HK-2 (cell line): ENCODE measurements at regions not wholly inside any gene's neighbourhood (a gene's known extent, or its start where the extent isn't known, plus 50 kb on each side); places are given as distances from the start of the nearest gene placed in this dataset.
"Not testable (repeated sequence)": the region's sequence is repeated elsewhere in the genome, so short reads cannot be mapped to it uniquely, and the experiment has no call there.

Source experiments
- DNase-seq: peaks from one replicate; pipeline ENCODE4 v3.0.0-alpha.2; 2018; ENCODE audit not compliant: unreplicated experiment

DNA sequence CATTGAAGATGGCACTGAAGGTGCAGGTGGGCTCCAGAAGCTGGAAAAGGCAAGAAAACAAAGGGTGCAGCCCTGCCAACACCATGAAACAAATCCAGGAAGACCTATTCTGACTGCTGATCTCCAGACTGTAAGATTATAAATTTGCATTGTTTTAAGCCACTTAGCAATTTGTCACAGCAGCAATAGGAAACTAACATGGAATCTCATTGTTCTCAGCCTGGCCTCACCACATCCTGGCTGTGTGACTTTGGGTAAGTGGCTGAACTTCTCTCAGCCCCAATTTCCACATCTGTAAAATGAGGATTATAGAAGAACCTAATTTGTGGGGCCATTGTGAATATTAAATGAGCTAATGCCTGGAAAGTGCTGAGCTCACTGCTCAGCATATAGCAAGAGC is 160.4 kb upstream of the MAFB start:
- no peak for DNase-seq

DNA sequence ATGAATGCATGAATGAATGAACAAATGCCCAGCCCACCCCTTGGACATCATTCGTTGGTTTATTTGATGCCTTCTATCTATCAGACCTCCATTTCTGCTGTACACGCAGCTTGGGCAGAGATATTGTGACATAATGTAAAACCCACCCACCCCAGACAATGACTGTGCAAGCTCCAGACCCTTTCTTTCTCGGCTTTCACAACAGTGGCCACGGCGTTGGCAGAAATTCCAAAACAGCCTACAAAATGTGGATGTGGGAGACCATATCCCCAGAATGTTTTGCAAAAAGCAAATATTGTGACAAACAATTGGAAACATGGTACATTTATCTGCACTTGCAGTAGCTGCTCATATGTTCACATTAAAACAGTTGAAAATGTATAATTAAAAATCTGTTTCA is 162.0 kb upstream of the MAFB start:
- DNase-seq: no peak

DNA sequence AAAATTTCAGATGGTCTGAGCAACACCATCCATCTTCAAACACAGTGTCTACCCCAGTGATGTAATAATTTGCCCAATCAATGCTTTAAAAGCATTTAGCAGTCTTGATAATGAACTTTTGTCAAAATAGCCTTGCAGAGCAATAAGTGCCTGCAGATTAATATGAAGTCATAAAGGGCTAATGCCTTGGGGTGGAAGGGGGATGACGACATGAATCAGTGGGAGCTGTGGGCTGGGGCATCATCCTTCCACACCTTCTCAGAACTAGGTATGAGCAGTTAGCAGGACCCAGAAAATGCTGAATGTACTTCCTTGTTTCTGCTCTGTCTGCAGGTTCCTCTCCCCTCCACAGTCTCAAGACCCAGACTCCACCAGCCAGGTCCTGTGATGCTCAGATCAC is 166.2 kb upstream of the MAFB start:
- DNase-seq: no peak

DNA sequence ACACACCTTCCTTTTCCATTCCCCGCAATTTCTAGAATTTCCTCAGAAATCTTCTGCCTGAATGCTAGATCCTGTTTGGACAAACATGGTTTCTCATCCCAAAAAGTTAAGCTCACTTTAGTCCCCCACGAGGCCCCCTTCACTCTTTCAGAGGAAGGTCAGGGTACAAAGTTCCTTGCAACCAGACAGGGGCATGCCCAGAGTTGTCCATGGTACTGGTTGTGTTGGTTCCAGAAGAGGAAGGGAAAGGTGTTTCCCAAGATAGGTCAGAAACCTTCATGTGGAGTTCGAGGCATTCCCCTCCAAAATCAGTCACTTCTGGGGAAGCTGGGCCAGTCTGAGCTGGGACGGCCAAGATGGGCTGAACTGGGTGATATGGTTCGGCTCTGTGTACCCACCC is 167.6 kb upstream of the MAFB start:
- DNase-seq: no peak

DNA sequence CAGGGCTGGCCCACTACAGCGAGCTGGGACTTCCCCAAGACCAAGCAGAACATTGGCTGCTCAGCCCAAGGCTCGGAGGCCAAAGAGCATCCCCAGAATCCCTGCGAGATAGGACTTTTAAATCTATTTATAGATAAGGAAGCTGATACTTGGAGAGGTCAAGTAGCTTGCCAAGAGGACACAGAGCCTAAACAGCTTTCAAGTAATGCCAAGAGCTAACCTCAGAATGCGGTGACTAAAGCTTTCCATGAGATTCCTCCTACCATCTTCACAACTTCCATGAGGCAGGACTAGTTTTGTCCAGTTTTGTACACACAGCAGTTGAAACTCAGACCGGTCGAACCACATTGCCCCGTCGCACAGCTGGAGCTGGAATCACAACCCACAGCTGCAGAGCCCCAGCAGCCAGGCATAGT is 168.1 kb upstream of the TOP1 start:
- no peak for DNase-seq

DNA sequence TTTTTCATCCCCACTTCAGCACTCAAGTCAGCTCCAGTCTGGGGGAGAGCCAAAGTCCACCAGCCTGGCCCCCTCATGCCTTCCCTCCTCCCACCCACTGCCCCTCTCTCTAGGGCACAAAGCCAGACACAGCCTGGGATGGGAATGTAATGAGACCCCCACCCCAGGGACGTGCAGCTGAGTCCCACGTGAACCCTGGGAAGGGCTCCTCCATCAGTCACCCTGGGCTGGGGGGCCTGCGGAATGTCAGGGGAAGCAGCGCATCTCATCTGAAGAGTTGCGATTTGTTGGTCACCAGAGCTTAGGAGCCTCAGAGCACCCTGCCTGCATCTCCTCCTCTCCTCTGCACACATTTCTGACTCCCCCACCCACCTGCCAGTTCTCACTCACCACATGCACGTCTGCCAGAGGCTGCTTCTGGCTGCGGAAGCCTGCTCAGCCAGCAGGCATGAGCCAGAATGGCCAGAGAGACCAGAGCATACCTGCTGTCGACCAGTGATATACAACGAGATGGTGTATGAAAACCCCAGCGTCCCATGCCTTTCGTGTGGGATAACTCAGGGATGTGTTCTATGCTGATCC is 167.1 kb upstream of the TOP1 start:
- DNase-seq: no peak

DNA sequence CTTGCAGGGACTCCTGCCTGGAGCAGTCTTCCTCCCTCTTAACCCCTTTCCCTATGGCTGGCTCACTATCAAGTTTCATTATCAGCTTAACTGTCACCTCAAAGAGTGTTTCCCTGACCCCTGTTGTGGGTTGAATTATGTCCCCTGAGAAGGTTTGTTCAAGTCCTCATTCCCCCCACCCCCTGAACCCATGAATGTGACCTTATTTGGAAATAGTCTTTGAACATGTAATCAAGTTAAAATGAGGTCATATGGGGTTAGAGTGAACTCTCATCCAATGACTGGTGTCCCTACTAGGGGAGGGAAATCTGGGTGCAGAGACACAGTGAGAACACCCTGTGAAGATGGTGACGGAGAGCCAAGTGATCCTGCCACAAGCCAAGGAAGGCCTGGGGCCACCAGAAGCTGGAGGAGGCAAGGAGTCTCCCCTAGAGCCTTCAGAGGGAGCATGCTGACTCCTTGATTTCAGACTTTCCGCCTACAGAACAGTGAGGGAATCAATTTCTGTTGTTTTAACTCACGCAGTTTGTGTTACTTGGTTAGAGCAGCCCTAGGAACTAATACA is 165.2 kb upstream of the TOP1 start:
- no peak for DNase-seq

DNA sequence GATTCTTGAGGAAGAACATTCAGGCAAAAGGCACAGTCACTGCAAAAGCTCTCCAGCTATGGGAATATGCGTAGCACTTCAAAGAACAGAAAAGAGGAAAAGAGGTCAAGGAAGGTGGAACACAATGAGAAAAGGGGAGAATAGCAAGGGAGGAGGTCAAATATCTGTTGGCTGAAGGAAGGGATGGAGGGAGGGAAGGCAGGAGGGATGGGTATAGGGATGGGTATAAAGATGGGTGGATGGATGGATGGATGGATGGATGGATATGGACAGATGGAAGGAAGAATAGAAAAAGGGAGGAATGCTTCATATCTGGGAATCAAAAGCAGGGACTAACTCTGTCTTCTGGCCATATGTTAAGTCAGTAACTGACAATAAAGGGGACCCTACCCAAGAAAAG is 164.2 kb upstream of the TOP1 start:
- no peak for DNase-seq

DNA sequence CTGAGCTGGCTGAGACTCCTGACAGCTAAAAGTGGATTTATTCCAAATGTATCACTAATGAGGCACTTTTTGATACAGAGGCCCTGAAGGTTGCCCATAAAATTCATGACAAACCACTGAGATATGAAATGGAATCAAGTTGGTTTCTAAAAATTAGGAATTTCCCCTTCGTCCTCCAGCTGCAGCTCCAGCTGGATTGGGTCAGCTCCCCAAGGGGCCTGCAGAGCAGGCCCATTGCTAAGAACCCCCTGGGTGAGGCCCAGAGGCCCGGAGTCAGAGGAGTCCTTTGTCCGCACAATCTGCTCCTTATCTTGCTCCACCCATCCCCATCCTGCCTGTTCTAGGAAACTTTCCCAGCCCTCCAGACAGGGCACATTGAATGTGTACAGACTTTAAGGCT is 163.5 kb upstream of the TOP1 start:
- DNase-seq: no peak

DNA sequence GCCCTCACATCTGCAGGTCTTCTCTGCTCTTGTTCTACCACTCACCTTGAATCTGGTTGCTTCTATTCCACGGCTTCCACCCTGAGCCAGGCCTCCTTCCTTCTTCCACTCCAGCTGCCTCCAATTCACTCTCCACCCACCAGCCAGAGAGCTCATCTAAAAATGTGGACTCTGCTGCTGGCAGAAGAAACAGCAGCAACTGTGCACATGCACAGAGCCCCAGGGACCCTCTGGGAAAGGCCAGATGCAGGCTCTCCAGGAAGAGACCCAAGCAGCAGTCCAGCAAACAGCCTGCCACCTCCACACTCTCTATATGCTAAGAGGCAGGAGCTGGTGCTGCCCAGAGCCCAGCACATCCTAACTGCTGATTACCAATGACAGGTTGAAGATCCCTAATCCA is 162.6 kb upstream of the TOP1 start:
- DNase-seq: no peak

DNA sequence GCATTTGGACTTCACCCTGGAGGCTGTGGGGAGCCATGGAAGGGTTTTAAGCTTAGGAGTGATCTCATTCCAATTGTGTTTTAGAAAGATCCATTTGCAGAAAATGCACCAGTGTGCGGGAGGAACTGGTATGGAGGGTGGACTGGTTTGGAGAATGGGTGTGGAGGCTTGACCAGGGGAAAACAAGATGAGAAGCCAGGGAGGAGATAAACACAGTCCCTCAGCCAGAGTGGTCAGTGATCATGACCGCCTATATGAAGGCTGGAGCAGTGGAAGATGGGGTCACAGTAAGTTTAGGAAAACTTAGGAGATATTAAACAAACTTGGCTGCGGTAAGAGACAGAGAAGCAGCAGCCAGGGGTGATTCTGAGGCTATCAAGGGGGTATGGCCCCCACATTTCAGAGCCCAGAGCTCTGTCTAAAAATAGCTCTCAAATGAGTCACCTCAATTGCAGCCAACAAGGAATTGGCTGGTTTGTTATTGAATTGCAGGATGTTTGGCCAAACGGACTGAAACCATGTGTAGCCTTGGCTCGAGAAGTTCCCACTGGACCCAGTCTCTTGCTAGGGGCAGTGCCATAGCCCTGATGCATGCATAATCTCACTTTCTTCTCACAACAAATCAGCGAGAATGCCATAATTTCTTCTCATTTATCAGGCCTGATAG is 159.9 kb upstream of the TOP1 start:
- DNase-seq: no peak

DNA sequence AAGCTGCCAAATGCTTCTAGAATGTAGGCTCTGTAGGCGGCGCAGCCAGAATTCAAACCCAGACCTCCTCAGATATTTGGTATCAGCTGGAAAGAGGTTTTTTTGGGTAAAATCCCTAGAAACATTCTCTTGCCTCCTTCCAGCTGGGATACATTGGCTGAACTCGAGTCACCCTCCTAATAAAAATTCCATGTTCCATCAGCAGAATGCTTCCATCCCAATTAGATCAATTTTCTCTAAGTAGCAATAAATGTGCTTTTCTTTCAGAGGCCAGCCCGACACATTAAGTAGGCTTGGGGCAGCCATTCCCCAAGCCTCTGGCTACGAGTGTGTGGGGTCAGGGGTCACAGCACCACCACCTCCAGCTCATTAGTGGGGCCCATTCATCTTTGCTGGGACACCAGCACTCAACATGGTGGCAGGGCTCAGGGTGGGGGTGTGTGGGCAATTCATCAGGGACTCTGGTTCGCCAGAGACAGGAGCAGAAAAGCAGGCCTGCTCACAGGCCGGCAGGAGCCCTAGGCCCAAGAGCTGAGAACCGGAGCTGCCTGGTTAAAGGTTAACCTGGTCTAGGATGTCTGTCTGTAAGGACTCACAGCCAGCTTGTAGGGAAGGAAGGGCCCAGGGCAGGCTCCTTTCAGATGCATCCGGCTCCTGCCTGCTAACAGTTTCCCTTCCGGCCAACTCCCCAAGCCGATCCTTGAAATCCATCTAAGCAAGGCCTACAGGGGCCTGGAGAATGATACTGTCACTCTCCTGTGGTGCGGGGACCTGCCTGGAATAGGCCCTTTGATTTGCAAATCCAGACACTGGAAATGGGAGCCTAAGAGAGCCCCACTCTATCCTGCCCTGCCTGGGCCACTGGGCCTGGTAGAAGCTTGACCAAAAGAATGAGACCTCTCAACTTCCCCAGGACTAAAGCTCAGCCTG is 159.1 kb upstream of the TOP1 start:
- no peak for DNase-seq

DNA sequence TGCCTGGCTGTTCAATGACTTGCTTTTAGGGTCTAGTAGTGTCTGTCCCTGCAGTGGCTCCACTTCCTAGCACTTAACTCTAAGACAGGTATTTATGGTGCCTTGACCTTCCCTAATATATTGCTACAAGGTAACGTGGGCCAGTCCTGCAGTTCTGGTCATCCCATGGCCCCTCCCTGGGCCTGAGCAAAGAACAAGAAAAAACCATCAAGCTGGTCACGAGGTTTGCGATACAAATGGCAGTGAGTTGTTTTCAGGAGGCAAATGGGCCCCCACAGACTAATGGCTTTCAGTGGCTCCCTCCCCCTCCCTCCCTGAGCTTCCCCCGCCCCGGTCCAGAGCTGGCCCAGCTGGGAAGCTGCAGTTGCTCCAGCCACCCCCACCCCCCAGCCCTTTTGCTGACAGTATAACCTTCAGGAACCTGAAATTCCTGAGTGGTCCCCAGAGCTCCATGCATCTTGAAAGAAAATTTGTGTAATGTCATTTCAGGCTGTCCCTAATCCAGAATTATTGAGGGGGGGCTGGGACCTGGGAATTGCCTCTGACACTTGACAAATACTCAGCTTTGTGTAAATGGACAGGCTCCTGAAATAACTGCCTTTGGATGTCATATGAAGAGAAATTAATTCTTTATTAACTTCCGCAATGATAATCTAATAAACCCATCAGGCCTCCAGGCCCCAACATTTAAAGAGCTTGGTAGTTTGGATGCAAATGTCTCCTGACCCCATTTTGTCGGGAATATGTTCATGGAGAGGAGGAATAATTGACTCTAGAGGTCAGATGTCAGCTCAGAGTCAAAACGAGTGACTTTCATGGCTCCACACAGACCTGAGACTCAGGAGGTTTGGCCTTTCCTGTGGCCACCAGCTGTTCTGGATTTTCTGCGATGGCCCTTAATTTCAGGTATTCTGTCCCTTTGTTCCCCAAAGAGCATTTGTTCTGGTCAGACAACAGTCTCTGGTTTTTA is 153.2 kb upstream of the TOP1 start:
- DNase-seq: no peak

DNA sequence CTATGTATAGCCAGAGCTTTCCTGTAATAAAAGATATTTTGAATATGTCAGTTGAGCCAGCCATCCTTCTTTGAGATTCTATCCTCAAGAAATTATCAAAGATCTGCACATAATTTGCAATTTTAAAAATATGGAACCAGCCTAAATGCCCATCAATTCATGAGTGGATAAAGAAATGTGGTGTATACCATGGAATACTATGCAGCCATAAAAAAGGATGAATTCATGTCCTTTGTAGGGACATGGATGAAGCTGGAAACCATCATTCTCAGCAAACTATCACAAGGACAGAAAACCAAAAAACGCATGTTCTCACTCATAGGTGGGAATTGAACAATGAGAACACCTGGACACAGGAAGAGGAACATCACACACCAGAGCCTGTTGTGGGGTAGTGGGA is 150.5 kb upstream of the TOP1 start:
- DNase-seq: not testable (repeated sequence)

DNA sequence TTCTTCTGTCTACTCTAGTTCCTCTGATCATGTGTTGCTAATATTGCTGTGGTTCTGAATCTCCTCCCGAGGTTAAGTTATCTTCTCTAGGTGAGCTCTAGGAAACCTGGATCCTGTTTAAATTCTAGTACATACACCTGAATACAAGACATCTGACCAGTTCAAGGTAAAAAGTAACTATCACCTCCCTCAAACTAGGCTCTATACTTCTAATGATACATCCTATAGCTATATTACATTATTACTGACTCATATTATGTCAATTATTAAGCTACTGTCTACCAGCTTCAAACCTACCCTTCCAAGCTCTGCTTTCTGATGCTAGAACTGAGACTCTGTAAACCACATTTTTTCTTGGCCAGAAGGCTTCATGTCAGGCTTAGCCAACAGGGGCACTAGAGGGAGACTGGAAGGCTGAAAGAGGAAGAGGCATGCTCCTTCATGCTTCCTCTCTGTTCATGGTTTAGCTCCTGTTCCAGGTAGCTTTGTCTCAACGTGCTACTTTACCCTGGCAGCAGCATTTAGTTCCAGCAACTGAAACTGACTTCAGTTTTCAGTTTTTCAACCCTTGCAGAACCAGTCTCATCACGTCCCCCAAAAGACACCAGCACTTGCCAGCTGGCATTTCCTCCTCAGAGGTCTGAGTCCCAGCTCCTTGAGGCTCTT is 148.4 kb upstream of the TOP1 start:
- DNase-seq: no peak

DNA sequence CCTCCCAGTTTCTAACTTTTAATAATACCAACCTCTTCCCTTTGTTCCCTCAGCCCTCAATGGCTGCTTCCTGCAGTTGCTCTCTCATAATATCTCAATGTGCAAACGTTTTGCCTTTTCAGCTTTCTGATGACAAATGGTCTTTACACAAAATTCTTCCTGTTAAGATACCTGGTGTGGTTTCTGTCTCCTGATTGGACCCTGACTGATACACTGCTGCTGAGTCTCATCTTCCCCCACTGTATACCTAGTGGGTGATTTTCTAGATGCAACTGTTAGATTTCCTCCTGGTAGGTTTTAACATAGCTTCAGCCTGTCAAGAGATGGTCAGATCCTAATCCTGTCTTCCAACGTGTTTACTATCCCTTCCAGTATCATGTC is 147.9 kb upstream of the TOP1 start:
- no peak for DNase-seq

DNA sequence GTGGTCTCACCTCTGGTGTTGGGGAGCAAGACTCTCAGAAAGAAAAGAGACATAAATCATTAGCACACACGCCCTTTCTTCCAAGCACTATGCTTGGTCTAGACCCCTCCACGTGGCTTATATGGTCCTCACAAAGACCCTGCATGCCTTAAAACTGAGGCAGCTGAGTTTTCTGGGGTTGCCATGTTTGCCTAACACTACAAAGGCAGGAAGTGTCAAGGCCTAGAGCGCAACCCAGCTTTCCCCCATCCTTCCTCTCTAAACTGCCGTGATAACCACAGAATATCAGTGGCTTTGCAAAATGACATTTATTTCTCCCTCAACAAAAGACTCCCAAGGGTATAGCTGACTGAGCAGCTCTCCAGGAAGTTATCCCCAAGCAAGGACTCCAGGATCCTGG is 146.5 kb upstream of the TOP1 start:
- DNase-seq: no peak

DNA sequence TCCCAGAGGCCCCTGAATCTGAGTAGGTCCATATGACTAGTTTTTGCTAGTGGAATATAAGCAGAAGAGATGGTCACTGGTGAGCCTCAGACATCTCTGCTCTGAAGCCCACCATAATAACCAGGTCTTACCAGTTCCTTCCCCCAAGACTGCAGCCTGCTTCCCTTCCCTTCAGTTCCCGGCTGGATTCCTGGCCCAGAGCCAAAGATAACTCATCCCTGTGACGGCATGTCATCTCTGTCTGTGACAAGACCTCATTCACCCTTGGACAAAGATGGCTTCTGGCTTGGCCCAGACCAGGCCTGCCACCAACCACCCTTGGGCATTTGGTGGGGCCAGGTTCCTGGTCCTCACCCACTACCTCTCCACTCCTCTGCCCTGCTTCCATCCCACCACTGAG is 145.5 kb upstream of the TOP1 start:
- DNase-seq: no peak

DNA sequence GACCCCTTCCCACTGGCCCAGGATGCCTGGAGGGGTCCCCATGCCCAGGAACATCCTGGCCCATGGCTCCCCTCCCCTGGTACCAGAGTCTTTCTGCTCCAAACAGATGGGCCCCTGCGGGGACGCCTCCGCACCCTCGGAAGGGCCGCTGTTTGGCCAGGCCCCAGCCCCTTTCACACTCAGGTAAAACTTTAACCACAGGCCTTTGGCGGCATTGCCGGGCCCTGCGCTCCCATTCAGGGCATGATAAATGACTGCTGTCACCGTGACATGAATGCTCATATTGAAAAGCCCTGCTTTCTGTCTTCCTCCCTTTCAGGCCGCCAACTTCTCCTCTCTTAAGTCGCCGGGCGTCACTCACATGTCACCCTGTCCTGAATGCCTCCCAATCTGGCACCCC is 141.5 kb upstream of the TOP1 start:
- DNase-seq: no peak

DNA sequence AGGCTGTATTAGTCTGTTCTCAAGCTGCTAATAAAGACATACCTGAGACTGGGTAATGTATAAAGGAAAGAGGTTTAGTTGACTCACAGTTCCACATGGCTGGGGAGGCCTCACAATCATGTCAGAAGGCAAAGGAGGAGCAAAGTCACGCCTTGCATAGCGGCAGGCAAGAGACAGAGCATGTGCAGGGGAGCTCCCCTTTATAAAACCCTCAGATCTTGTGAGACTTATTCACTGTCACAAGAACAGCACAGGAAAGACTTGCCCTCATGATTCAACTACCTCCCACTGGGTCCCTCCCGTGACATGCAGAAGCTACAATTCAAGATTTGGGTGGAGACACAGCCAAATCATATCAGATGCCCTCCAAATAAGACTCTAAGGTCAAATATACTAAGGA is 139.4 kb upstream of the TOP1 start:
- DNase-seq: not testable (repeated sequence)

DNA sequence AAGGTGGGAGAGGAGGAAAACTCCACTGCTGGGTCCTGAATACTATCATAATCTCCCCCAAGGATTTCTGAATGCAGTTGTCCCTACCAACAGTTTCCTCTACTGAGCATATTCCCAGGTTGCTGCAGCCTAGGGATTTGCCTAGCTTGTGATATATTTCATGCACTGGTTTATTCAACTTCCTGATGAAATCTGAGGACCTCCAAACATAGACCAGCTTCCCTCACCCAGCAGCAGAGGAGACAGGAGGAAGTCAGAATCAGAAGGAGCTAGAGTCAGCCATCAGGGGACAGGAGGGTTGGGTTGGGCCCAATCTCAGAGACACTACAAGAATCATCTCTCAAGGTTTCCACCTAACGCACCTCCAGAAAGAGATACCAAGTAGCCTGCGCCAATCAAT is 138.4 kb upstream of the TOP1 start:
- no peak for DNase-seq
